ENCODE measurements at regions not wholly inside any gene's neighbourhood (a gene's known extent, or its start where the extent isn't known, plus 50 kb on each side); places are given as distances from the start of the nearest gene placed in this dataset.

- peak; percentile 39; the same call in 1 of the 2 replicates for TF ChIP-seq POU5F1 (IDR thresholded peaks at IDR 0.05; ENCODE audit: low read depth, low read length)
- peak; percentile 41 for TF ChIP-seq MAX (IDR thresholded peaks at IDR 0.05)
- TF ChIP-seq SP1 (IDR thresholded peaks at IDR 0.05; ENCODE audit: low read depth, low read length) = no peak
- TF ChIP-seq SAP30 (IDR thresholded peaks at IDR 0.05; ENCODE audit: insufficient read depth, insufficient replicate concordance, low read length) = peak; percentile 84
- peak; percentile 21; the same call in 1 of the 2 replicates for TF ChIP-seq KDM1A (IDR thresholded peaks at IDR 0.05; ENCODE audit: borderline replicate concordance, low read length)
- TF ChIP-seq EP300 (IDR thresholded peaks at IDR 0.05; ENCODE audit: borderline replicate concordance in 1 of 2, low read depth in 2 of 2, low read length in 2 of 2) = no peak; a peak in 1 of 3 replicates
- peak; percentile 100 for TF ChIP-seq CTBP2 (IDR thresholded peaks at IDR 0.05; ENCODE audit: borderline replicate concordance, insufficient read depth, insufficient read length, low read length)
- no peak for TF ChIP-seq SRF (IDR thresholded peaks at IDR 0.05; ENCODE audit: low read depth, low read length)
- TF ChIP-seq EGR1 (IDR thresholded peaks at IDR 0.05; ENCODE audit: borderline replicate concordance, low read depth, low read length) = no peak
- peak; percentile 51 for TF ChIP-seq ASH2L (IDR thresholded peaks at IDR 0.05; ENCODE audit: low read length)
- no peak for TF ChIP-seq HDAC6 (IDR thresholded peaks at IDR 0.05; ENCODE audit: low read depth, low read length)
- no peak for TF ChIP-seq JUND (IDR thresholded peaks at IDR 0.05; ENCODE audit: low read length)
- peak; percentile 78 for TF ChIP-seq NANOG (IDR thresholded peaks at IDR 0.05; ENCODE audit: insufficient read depth, low read depth, low read length, poor library complexity, severe bottlenecking)
- no peak; the same call in 1 of the 2 replicates for TF ChIP-seq E2F6 (IDR thresholded peaks at IDR 0.05)
- TF ChIP-seq POLR2AphosphoS5 (IDR thresholded peaks at IDR 0.05; ENCODE audit: low read depth, low read length) = no peak
- no peak for TF ChIP-seq BRCA1 (IDR thresholded peaks at IDR 0.05; ENCODE audit: low read depth, low read length)
- no peak for TF ChIP-seq RFX5 (IDR thresholded peaks at IDR 0.05; ENCODE audit: borderline replicate concordance, low read depth, low read length)
These were observed 70.6 kb downstream of the OLIG3 start (continued) for GRCh38 chr6:137423451-137424168.

All from H1 (cell line).